PC-3 (cell line): ENCODE measurements at regions not wholly inside any gene's neighbourhood (a gene's known extent, or its start where the extent isn't known, plus 50 kb on each side); places are given as distances from the start of the nearest gene placed in this dataset.

Experiments used
- CTCF ChIP-seq: fragments of 300-600 bp; sonication (generic); conservative IDR thresholded peaks from 2 replicates; pipeline ENCODE4 v1.5.1; 2017; ENCODE audit warnings: antibody characterized with exemption, low read depth, mild to moderate bottlenecking, low read length
- EZH2phosphoT487 ChIP-seq: fragments of 300-600 bp; sonication (generic); IDR thresholded peaks from 2 replicates; pipeline ENCODE4 v1.6.1; 2018; ENCODE audit warnings: mild to moderate bottlenecking, antibody characterized with exemption, low read length, borderline replicate concordance

- TF ChIP-seq CTCF (no peak), EZH2phosphoT487 (no peak)
Measured at GRCh38 chr1:182242641-182243040, 148.9 kb downstream of the GLUL start.
